Brain pericyte (primary cell): ENCODE measurements at regions not wholly inside any gene's neighbourhood (a gene's known extent, or its start where the extent isn't known, plus 50 kb on each side); places are given as distances from the start of the nearest gene placed in this dataset.

Experiments
- DNase-seq: peaks from one replicate; pipeline ENCODE4 v3.0.0-alpha.2; 2012; ENCODE audit warnings: low read depth, low spot score

- no peak for DNase-seq
Measured at GRCh38 chr3:11089931-11090330, 64.4 kb upstream of the HRH1 start.

DNA sequence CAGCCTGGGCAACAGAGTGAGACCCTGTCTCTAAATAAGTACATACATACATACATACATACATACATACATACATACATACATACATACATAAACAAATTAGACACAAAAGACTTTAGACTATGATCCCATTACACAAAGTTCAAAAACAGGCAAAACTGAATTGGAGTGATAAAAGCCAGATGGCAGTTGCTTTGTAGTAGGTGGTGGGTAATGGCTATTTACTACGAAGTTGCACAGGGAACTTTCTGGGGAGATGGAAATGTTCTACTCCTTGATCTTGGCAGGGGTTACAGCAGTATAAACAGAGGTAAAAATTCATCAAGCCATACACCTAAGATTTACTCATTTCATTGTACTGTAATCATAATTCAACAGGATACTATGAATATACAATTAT lies 63.7 kb upstream of the HRH1 start:
- DNase-seq = no peak

GRCh38 chr3:11091088-11091590 lies 63.2 kb upstream of the HRH1 start:
- no peak for DNase-seq

DNA sequence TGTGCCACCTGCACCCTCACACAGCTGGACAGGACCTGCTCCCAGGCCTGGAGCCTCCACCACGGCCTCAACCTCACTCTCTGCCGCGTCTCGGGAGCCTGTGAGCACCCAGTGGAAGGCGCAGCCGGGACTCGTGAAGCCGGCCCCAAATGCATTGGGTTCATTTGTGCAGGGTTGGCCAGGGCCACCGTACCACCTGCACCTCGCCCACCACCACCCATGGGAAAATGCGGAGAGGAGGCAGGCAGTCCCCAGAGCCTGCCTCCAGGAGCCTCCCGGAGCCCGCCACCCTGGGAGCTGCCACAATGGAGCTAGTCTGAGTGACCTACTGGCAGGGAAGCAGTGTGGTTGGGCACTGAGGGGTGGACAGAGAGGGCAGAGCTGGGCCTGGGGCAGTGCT lies 62.5 kb upstream of the HRH1 start:
- DNase-seq = no peak

DNA sequence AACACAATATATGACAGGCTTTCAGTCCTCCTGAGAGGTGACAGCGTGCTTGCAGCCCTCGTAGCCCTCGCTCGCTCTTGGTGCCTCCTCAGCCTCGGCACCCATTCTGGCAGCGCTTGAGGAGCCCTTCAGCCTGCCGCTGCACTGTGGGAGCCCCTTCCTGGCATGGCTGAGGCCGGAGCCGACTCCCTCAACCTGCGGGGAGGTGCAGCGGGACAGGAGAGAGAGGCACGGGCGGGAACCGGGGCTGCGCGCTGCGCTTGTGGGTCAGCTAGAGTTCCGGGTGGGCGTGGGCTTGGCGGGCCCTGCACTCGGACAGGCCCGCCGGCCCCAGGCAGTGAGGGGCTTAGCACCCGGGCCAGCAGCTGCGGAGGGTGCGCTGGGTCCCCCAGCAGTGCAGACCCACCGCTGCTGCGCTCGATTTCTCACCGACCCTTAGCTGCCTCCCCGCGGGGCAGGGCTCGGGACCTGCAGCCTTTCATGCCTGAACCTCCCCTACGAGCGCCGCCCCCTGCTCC lies 60.4 kb upstream of the HRH1 start:
- no peak for DNase-seq

GRCh38 chr3:11095932-11096265 lies 58.4 kb upstream of the HRH1 start:
- no peak for DNase-seq

DNA sequence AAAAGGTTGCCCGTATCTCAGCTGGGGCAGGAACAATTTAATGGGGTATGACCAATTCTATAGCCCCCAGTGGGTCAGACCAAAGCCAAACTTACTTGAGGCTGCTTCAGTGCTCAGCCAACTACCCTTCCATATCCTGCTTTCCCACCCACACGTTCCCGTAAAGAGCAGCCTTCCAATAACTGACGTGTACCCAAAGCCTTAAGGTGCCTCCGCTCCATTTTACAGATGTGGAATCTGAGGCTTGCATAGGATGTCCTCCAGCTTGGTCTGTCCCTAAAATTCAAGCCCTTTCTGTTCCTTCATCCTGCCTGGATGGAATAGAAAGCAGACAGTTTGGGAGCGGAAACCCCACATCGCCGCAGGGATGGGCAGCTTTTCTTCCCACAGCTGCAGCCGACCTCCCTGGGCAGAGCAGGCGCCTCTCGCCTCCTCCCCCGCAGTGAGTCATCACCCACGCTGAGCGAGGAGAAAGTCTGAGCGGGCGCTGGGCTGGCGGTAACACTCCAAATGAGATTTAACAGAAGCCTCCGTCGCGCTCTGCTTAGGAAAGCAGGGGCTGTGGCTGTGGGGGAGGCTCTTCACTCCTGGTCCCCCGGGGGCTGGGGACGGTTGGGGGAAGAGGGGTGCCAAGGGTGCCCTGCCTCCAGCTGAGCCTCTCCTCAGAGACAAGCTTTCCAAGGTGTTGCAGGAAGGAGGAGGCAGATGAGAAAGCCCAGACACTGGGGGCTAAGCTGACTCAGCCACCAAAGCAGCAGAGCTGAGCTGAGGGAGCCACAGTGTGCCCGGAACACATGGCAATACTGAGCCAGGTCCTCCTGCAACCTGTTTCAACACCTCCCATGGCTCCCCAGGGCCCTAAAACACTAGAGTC lies 57.8 kb upstream of the HRH1 start:
- DNase-seq = peak; percentile 80

DNA sequence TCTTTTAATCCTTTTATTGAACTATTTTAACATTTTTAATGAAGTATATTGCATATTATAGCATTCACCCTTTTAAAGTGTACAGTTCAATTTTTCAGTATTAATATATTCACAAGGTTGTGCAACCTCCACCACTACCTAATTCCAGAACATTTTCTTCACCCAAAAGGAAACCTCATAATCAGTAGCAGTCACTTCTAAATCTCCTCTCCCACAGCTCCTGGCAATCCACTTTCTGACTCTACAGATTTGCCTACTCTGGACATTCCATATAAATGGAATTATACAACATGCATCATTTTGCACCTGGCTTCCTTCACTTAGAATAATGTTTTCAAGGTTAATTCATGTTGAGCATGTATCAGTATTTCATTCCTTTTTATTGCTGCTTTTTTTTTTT lies 55.0 kb upstream of the HRH1 start:
- no peak for DNase-seq
